ENCODE measurements at regions not wholly inside any gene's neighbourhood (a gene's known extent, or its start where the extent isn't known, plus 50 kb on each side); places are given as distances from the start of the nearest gene placed in this dataset.

DNA sequence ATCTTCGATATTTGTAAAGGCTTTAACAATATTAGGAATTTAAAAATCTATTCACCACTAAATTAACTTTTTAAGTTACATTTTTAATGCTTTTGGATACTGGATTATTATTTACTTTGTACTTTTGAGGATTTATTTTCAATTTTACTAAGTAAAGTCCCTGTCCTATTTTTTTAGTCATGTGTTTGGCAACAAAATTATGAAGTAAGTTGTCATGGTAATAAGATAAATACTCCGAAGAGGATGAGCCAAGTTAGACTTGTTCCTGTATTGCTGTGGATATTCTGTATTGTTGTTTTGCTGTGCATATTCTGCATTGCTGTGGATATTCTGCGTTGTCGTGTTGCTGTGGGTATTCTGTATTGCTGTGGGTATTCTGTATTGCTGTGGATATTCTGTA, 210.1 kb downstream of the MTRR start (continued):
- TF ChIP-seq, protein P1, sequence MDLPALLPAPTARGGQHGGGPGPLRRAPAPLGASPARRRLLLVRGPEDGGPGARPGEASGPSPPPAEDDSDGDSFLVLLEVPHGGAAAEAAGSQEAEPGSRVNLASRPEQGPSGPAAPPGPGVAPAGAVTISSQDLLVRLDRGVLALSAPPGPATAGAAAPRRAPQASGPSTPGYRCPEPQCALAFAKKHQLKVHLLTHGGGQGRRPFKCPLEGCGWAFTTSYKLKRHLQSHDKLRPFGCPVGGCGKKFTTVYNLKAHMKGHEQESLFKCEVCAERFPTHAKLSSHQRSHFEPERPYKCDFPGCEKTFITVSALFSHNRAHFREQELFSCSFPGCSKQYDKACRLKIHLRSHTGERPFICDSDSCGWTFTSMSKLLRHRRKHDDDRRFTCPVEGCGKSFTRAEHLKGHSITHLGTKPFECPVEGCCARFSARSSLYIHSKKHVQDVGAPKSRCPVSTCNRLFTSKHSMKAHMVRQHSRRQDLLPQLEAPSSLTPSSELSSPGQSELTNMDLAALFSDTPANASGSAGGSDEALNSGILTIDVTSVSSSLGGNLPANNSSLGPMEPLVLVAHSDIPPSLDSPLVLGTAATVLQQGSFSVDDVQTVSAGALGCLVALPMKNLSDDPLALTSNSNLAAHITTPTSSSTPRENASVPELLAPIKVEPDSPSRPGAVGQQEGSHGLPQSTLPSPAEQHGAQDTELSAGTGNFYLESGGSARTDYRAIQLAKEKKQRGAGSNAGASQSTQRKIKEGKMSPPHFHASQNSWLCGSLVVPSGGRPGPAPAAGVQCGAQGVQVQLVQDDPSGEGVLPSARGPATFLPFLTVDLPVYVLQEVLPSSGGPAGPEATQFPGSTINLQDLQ (CRISPR knock-in tag; IDR thresholded peaks at IDR 0.05): no peak
- no peak for TF ChIP-seq NFIC (IDR thresholded peaks at IDR 0.05; ENCODE audit: low read length)

DNA sequence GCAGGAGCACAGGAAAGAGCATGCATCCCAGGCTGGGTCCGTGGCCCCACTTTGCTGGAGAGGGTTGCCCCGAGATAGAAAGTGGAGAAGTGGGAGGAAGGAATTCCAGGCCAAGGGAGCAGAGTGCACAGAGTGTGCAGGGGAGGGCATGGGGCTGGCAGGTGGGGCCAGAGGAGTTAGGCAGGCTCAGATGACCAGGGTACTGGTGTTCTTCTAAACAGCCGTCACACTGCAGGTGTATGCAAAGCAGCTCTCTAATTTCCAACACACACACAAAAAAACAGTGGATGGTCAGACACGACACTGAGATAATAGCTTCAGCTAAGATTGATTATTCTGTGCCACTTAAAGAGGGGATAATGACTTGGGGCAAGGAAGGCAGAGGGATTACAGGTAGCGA, 212.2 kb downstream of the MTRR start:
- ATAC-seq (no peak), DNase-seq (ENCODE audit: low spot score) (no peak), FAIRE-seq (no peak)
- Histone ChIP-seq H3K79me2 (ENCODE audit: insufficient read depth, low read length) (no peaks in the 10 kb centered on the region), H3K27me3 (ENCODE audit: control insufficient read depth in 1 of 2, insufficient read depth in 2 of 2, low read length in 2 of 2) (no peaks in the 10 kb centered on the region), H3K4me2 (ENCODE audit: low read depth, low read length) (no peak overlapping the region), H3K4me3 (replicated peaks in 1 of 3; ENCODE audit: insufficient read depth in 1 of 3, low read depth in 2 of 3, low read length in 3 of 3) (no peak overlapping the region), H2AFZ (ENCODE audit: low read length) (no peak overlapping the region), H3K9ac (ENCODE audit: insufficient read depth, low read depth, low read length) (no peak overlapping the region), H4K20me1 (ENCODE audit: insufficient read depth, low read length) (no peaks in the 10 kb centered on the region), H3K9me3 (ENCODE audit: low read length) (no peaks in the 10 kb centered on the region), H3K27ac (ENCODE audit: extremely low read length, insufficient read depth, low read length) (no peak overlapping the region), H3K4me1 (ENCODE audit: insufficient read depth, low read length) (no peaks in the 10 kb centered on the region), H3K36me3 (replicated peaks in 1 of 2; ENCODE audit: control insufficient read depth in 1 of 2, insufficient read depth in 2 of 2, low read length in 2 of 2) (no peaks in the 10 kb centered on the region)
- WGBS (ENCODE audit: low lambda C conversion rate): 2% methylated on average over 5 of the region's 5 CpGs
- intact Hi-C loops (cut with micrococcal nuclease; ENCODE audit: unreplicated experiment) (no loop called here), in situ Hi-C loops (cut with HindIII; ENCODE audit: extremely low pct_ligation_motif_present, low pct_unique_long_range_greater_than_20kb) (no loop called here)
- CTCF ChIA-PET (ENCODE audit: low intra/inter-chr PET ratio, low total read pairs): no interaction called here
- no TSS peak for BruUV-seq (replicated peaks)
- POLR2A ChIA-PET: no interaction called here
- no peak for TF ChIP-seq POLR2A (IDR thresholded peaks at IDR 0.05; ENCODE audit: insufficient read depth in 1 of 2, low read depth in 2 of 2, low read length in 2 of 2)
- no peak for TF ChIP-seq SNAPC2 (CRISPR knock-in tag; IDR thresholded peaks at IDR 0.05)
- no peak for TF ChIP-seq ZNF746 (CRISPR knock-in tag; IDR thresholded peaks at IDR 0.05)
- no peak for TF ChIP-seq SIN3A (IDR thresholded peaks at IDR 0.05; ENCODE audit: borderline replicate concordance, low read depth, low read length)
- no peak for TF ChIP-seq ZMYM2 (CRISPR knock-in tag; IDR thresholded peaks at IDR 0.05)
- TF ChIP-seq, protein P2, sequence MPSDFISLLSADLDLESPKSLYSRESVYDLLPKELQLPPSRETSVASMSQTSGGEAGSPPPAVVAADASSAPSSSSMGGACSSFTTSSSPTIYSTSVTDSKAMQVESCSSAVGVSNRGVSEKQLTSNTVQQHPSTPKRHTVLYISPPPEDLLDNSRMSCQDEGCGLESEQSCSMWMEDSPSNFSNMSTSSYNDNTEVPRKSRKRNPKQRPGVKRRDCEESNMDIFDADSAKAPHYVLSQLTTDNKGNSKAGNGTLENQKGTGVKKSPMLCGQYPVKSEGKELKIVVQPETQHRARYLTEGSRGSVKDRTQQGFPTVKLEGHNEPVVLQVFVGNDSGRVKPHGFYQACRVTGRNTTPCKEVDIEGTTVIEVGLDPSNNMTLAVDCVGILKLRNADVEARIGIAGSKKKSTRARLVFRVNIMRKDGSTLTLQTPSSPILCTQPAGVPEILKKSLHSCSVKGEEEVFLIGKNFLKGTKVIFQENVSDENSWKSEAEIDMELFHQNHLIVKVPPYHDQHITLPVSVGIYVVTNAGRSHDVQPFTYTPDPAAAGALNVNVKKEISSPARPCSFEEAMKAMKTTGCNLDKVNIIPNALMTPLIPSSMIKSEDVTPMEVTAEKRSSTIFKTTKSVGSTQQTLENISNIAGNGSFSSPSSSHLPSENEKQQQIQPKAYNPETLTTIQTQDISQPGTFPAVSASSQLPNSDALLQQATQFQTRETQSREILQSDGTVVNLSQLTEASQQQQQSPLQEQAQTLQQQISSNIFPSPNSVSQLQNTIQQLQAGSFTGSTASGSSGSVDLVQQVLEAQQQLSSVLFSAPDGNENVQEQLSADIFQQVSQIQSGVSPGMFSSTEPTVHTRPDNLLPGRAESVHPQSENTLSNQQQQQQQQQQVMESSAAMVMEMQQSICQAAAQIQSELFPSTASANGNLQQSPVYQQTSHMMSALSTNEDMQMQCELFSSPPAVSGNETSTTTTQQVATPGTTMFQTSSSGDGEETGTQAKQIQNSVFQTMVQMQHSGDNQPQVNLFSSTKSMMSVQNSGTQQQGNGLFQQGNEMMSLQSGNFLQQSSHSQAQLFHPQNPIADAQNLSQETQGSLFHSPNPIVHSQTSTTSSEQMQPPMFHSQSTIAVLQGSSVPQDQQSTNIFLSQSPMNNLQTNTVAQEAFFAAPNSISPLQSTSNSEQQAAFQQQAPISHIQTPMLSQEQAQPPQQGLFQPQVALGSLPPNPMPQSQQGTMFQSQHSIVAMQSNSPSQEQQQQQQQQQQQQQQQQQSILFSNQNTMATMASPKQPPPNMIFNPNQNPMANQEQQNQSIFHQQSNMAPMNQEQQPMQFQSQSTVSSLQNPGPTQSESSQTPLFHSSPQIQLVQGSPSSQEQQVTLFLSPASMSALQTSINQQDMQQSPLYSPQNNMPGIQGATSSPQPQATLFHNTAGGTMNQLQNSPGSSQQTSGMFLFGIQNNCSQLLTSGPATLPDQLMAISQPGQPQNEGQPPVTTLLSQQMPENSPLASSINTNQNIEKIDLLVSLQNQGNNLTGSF (CRISPR knock-in tag; IDR thresholded peaks at IDR 0.05): no peak
- no peak for TF ChIP-seq ZNF558 (CRISPR knock-in tag; IDR thresholded peaks at IDR 0.05; ENCODE audit: borderline replicate concordance)
- TF ChIP-seq KLF16 (CRISPR knock-in tag; IDR thresholded peaks at IDR 0.05): no peak
- TF ChIP-seq ZSCAN12 (CRISPR knock-in tag; IDR thresholded peaks at IDR 0.05): no peak
- no peak for TF ChIP-seq ZFP82 (CRISPR knock-in tag; IDR thresholded peaks at IDR 0.05; ENCODE audit: borderline replicate concordance)
